ENCODE measurements at regions not wholly inside any gene's neighbourhood (a gene's known extent, or its start where the extent isn't known, plus 50 kb on each side); places are given as distances from the start of the nearest gene placed in this dataset.
"Not testable (repeated sequence)": the region's sequence is repeated elsewhere in the genome, so short reads cannot be mapped to it uniquely, and the experiment has no call there.

DNA sequence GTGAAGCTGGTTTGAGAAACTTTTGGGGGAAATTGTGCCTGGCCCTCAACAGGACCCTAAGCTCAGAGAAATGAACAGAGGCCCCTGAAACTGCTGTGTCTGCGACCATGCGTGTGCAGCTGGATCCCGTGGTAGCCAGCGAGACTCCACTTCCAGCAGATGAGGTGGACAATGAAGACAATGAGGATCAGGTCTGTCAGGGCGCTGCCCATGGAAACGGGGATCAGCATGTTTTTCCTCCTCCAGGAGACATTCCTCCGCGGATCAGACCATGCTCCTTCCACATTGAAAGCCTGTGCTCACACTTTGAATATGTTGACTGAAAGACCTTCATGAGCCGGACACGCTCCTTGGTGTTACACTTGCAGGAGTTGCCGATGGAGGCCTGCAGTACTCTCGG is 1439.8 kb upstream of the ALCAM start:
- DNase-seq = no peak

DNA sequence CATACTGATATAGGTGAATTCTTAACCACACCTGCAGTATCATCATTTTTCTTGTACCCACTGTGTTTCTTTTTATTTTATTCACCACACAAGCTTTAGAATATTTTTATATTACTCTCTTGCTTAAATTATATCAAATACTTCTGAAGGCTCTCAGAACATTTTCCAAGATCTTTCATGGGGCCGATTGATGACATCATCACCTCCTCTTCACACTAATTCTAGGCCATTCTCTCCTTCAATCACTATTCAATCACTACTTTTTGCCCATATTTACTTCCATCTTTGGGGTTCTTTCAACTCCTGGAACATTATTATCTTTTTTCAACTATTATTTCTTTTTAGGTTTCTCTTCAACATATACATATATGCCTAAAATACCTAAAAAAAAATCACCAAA is 1438.8 kb upstream of the ALCAM start:
- no peak for DNase-seq

DNA sequence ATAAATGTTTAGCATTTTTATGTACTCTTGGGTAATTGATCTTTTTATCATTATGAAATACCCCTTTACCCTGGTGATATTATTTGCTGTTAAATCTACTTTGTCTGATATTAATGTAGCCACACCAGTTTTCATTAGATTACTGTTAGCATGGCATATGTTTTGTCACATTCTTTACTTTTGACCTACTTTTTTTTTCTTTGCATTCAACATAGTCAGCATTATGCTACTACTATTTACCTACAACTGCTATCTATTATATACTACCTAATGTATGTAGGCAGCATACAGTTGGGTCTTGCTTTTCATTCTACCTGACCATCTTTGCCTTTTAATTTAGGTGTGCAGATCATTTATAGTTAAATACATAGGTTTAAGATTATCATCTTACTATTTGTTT is 1429.6 kb upstream of the ALCAM start:
- no peak for DNase-seq

DNA sequence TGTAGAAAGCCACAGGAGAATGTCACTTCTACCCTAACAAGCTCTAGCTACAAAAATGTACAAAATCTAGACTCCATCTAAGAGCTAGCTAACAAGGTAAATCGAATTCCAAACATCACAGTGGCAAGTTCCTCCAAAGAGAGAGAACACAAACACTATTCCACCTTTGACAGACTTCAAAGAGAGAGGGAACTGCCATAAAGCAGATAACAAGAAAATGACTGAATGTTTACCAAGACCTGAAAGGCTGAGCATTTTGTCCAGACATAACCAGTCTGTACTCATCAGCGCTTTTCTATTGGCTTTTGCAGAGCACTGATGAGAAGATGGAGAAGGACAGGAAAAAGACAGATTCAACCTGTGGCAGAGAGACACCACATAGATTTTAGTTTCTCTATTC is 1419.6 kb upstream of the ALCAM start:
- DNase-seq = no peak

DNA sequence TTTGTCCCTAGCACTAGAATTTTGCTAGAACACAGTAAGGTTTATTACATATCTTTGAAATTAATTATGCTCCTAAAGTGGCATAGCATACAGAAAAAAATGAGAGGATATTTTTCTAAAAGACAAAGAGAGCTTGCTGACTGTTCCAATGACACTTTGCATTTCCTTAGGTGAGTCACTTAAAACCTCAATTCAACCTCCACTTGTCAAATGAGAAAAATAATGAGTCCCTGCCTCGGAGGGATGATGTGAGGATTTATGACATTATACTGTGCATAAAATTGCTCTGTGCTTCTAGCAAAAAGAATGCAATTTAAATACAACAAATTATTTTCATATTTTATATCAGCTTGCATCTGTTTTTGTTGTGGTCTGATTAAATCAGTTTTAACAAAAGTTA is 1417.0 kb upstream of the ALCAM start:
- no peak for DNase-seq

DNA sequence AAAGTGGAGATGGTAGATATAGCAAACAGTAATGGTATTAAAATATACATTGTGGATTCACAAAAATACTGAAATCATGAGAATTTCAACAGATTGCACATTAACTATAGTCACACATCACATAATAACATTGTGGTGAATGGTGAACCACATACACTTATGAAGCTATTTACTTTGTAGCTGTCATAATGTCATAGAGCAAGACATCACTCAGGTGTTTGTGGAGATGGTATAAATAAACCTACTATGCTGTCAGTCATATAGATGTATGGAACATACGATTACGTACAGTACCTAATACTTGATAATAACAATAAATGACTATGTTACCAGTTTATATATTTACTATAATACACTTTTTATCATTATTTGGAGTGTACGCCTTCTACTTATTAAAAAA is 1416.0 kb upstream of the ALCAM start:
- no peak for DNase-seq

DNA sequence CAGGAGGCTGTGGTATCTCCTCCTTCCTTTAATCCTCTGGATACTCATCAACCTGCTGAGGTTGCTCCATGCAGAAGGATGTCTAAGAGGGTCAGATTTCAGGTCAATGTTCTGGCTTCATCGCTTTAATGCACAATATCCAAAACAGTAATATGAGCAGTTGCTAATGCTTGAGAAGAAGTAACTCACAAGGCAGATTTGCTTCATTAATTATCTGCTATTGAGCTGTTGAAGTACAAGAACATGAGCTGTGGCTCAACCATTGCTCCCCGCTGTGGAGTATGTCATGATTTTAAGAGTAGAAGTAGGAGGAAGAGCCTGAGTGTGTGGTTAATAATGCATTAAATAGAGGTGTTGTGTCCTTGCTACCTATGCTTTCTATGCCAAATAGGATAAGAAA is 1412.9 kb upstream of the ALCAM start:
- DNase-seq = no peak

DNA sequence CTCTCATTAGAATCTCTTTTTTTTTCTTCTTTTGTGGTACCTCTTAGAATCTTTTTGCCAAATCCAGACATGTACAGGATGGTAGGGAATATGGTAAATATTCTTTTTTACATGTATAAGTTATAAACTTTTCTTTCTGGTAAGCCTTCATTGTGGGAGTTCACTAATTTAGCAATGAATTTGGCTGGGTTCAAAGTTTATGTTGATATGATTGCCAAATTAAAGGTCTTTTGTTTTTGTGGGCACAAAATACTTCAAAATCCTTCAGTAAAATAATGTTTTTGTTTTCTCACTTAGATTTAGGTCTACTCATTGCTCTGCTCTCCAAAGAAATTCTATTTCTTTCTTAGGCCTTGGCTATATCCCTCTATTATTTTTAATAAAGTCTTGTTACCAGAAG is 1405.9 kb upstream of the ALCAM start:
- no peak for DNase-seq

DNA sequence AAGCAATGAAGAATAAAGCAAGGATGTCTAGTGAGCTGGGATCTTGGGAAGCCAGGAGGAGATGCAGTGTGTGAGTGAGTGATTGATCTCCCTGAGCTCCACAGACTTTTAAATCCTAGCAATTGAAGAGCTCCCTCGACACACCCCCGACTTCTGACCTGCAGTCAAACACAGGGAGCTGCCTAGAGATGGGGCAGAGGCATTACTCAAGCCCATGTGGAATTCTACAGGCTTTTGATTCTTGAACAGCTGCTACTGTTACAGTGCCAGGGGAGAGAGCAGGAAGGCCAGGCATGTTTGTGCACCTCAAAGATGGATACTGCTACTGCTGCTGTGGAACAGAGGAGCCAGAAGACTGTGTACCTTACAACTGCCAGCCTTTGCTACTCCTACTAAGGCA is 1403.1 kb upstream of the ALCAM start:
- no peak for DNase-seq

DNA sequence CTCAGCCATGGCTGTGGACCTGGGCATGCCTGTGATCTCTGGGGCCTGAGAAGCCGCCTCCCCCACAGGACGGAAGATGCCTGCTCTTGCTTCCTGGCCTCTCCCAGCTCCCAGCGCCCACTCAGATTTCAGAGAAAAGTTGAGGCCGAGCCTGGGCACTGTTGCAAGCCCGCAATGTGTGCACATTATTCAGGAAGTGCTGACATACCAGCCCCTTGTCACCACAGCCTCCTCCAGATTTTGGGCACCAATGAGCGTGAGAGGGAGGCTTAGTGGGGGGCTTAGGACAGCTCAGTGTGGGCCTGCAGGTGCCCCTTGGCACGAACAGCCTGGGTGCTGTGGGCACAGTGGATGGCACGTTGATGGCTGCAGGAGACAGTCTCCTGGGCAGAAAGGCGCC is 1400.9 kb upstream of the ALCAM start:
- DNase-seq = no peak

DNA sequence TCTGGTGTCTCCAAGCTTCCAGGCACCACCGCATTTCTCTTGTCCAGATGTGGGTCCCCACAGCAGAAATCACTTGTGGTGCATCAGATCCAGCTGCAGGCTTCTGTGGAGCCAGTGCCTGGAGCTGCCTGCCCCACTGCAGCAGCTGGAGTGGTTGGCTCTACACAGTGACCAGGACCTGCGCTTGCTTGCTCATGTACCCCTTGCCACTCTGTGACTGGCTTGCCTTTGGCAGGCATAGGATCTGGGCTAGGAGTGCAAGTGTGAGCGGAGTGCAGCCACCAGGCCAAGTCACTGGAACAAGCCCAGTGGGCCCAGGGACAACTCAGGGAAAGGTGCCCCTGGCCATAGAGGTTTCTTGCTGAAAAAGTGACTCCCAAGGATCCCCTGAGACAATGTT is 1400.0 kb upstream of the ALCAM start:
- no peak for DNase-seq

DNA sequence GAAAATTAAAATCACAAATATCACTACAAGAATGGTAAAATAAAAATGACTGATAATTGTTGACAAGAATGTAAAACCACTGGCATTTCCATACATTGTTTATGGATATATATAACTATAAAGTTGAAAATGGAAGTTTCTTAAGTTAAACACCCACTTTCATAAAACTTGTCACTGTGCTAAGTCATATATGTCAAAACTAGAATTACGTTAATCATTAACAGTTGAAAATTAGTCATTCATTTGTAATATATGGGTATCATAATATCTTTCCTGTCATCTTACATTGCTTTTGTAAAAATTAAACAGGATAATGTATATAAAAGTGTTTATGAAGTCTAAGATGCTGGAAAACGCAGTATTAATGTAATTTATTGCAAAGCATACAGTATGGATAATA is 1398.6 kb upstream of the ALCAM start:
- no peak for DNase-seq

DNA sequence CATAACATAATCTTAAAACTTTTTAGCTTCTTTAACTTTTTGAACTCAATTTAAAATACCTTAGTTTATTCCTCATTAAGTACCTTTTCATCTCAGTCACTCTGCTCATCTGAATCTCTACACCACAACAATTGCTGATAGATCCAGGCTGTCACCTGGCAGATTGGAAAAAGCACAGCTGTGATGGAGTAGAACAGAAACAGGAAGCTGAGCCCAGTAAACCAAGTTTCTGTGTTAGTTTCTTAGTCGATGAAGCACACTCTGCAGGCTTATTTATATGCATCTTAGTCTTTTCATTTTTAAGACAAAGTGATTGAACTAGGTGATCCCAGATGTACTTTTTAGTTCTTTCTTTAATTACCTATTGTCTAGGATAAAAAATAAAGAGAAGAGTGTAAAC is 1398.0 kb upstream of the ALCAM start:
- no peak for DNase-seq

DNA sequence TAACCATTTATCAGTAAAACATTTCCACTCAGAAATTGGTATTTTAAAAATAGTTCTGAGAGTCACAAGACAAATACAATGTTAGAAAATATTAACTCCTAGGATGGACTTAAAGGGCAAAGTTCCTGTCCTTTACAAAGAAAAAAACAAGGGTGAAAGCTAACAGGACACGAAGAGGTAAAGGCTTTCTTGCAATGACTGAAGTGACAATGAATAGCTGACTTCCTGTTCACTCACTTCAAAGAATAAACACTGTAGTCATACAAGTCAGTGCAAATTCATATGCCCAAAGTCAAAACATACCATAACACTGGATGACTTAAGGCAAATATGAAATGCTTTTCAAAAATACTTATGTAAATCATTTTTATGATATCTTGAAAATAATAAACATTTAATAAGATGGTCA is 1389.8 kb upstream of the ALCAM start:
- DNase-seq = no peak

DNA sequence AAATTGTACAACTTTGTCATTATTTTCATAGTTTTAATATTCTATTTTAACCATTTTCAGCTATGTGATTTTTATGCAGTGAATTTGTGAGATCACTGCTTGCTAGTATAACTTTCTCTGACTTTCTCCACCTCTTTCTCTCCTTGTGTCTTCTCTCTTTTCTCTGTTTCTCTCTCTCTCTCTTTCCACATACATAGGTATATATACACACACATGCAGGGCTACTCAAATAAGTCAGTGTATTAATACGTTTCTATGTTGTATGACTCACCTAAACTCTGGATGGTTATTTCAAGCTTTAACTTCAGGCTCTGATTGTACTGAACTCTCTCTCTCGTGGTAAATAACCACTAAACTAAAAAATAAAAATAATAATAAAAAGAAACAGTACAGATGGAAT is 1389.3 kb upstream of the ALCAM start:
- no peak for DNase-seq

DNA sequence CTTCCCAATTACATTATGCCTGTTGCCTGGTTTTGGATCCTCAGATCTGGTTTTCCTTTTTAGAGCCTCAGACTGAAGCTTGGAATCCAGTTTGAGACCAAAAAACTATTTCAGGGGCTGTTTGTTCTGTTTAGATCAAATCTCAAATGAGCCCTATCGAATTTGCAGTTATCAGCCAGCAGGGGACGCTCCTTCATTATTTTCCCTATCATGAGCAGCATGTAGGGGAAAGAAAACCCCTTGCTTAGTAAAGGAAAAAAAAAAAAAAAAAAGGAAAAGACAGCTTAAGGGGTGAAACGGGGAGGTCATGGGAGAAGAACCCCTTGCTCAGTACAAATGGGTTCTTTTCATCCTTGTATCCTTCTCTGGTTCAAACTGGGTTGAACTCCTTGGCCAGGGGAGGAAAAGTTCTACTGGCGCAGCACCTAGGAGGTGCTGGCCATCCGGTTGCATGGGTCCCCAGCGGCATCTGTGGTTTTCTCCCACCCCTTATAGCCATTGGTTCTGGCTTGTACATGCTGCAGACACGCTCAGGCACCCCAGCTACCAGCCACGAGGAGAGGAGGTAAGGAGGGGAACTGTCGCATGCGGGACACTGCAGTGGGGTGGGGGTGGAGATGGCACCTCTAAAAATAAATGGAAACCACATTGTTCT is 1375.1 kb upstream of the ALCAM start:
- no peak for DNase-seq

DNA sequence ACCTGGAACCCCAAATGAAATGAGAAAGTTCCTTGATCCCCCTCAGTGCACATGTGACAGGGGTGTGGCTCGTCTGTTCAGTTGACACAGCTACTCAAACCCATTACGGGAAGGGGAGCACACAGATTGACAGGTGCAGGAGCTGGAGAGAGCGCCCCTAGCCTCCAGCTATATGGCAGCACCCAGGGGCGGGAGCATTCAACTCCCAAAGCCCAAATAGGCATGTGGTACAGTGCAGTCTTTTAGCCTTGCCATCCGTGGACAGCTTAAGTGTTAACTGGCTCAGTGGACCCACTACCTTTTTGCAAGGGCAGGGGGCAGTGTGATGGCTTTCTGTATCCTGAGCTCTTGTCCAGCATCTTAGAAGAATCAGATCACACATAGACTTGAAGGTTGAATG is 1374.2 kb upstream of the ALCAM start:
- no peak for DNase-seq

DNA sequence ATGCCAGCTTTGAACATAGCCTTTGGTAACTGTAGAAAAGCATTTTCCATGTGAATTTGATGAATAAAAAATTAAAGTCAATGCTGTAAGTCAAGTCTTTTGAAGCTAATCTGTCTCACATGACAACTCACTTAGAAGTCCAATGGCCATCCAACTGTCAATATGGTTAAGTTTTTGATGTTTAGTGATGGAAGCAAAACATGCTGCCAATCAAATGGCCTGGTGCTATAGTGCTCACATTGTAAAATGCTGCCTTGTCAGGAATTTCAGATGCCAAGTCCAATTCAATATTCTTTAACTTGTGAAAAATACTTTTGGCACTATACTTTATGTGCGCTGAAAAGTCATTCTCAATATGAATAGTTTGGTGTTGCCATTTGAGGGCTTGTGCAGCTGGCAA is 1361.8 kb upstream of the ALCAM start:
- no peak for DNase-seq

DNA sequence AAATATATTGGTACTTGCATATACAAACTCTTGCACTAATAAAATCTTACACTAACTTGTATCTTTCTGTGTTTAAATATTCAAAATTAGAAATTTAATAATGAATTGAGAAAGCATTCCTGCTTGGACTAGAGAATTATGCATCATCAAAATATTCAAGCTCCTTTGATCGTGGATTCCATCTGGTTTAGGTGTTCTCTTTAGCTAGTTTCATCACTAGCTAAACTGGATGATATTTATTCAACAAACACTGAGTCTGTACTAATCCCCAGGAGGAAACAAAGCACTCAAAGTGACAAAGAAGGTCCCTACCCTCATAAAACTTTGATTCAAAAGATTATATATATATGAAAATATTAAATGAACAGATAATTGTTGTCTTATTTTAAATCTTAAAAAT is 1360.9 kb upstream of the ALCAM start:
- DNase-seq = no peak

DNA sequence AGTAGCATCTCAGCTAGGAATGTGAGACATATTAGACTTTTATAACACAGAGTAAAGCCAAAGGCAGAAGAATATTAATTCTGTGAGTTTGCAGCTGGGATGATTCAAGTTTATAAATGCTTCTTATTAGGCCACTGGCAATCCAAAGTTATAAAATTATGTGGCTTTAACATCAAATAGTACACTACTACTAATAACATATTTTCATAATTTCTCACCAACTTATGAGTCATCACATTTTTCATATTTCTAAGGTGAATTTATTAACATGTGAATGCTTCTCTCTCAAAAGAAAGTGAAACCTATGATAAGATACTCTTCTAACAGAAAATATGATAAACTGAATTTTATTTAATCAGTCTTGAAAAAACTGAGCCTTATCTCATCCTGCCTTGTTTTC is 1348.2 kb upstream of the ALCAM start:
- no peak for DNase-seq

DNA sequence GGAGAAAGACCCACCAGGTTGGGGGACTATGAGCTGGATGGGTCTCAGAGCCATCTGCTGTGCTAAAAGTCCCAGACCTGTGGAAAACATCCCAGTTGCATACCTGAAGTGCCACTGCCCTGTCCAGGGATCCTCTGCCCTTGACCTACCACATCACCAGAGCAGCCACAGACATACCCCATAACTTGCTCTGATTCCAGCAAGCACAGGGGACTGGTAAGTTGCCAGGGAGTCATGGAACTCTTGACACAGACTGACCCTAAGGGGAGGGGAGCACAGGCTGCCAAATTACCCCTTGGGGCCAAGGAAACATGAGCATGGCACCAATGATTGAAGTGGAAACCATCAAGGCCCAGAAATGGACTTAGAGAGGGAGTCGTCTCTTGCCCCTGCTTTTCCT is 1335.1 kb upstream of the ALCAM start:
- no peak for DNase-seq

DNA sequence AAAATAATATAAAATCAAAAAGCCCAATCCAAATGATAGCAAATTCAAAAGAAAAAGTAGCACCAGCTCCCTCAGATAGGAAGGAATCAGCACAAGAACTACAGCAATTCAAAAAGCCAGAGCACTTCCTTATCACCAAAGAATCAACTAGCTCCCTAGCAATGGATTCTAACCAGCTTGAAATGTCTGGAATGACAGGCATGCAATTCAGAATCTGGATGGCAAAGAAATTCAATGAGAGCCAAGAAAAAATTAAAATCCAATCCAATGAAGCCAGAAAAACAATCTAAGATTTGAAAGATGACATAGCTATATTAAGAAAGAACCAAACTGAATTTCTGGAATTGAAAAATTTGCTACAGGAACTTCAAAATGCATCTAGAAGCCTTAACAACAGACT is 1334.4 kb upstream of the ALCAM start:
- DNase-seq = no peak

DNA sequence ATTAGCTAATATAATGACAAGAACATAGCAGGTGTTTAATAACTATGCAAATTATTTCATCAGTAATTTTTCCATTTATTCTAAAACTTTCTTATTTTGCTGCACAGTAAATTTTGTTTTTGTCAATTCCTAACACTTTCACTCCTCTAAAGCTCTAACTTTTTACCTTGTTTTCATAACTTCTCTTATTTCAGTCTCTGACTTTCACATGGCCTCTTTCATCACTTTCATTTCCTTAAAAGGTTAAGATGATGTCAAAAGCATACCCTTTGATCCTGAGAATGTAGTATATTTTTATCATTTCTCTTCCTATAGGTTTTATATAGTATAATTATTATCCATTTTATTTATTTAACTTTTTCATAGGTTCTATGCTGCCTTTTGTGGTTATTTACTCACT is 1325.8 kb upstream of the ALCAM start:
- DNase-seq = no peak

DNA sequence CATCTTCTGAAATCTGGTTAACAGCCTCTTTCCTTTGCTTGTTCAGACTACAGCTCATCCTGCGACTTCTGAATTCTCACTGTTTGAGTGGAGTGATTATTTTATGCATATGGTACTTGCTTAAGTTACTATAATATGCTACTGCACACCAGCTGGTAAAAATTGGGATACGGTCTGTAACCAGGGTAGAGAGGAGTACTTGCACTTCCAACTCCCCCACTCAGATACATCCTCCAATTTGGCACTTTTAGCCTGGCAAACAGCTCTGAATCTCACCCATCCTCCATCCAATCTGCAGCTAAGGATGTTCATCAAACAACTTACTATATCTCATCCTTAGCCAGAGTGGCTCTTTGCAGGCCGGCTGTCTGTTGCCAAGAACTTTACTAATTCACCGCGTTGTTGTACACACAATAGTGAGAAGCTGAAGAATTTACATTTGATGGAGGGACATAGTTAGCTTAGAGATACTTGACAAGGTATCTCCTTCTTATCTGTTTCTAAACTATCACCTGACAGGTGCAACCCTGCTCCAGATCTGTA is 1323.6 kb upstream of the ALCAM start:
- not testable (repeated sequence) for DNase-seq

DNA sequence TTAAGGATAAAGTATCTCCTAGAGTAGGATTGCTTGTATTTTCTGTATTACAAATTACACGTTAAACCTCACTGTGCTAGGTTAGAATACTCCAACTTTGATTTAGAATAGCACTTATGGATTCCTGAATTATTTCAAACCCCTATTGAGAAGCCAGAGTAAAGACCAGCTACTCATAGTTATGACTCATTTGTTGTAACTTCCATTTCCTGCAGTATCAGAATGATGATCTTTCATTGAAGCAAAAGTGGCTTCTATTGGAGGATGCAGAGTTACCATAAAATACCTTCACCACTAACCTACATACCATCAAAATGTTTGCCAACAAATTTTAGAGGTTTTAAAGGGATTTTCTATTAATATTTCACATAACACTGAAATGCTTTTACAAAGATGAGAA is 1322.7 kb upstream of the ALCAM start:
- no peak for DNase-seq

DNA sequence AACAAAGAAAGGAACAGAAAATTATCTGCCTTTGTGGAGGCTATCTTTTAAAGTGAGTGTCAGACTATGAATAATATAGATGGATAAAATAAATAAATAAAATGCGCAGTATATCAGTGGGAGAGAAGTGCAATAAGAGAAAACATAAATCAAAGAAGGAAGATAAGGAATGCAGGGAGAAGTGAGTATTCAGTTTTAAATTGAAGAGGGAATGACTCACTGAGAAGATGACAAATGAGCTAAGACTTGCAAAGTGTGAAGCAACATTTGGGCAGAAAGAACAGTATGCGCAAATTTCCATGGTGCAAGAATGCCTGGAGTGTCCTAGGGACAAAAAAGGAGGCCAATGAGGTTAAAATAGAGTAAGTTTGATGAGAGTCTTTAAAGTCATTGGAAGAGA is 1300.1 kb upstream of the ALCAM start:
- DNase-seq = no peak

All from bone marrow (tissue), 2 donors.